DND-41 (cell line): ENCODE measurements at regions not wholly inside any gene's neighbourhood (a gene's known extent, or its start where the extent isn't known, plus 50 kb on each side); places are given as distances from the start of the nearest gene placed in this dataset.

Experiments
- CTCF ChIP-seq: IDR thresholded peaks from 2 replicates; pipeline ENCODE4 v1.5.1; 2012; ENCODE audit warnings: borderline replicate concordance, low read length, moderate library complexity, mild to moderate bottlenecking; ENCODE audit not compliant: poor library complexity, severe bottlenecking; ENCODE audit errors: extremely low read depth
- EZH2 ChIP-seq: IDR thresholded peaks from 3 replicates; pipeline ENCODE4 v1.6.1; 2012; ENCODE audit warnings: borderline replicate concordance, low read depth, mild to moderate bottlenecking, moderate library complexity, low read length, inconsistent platforms; ENCODE audit not compliant: severe bottlenecking

- TF ChIP-seq CTCF: no peak
- TF ChIP-seq EZH2: no peak
Measured at GRCh38 chr12:93225094-93225493, 152.6 kb upstream of the NUDT4 start.
